ENCODE measurements at regions not wholly inside any gene's neighbourhood (a gene's known extent, or its start where the extent isn't known, plus 50 kb on each side); places are given as distances from the start of the nearest gene placed in this dataset.

DNA sequence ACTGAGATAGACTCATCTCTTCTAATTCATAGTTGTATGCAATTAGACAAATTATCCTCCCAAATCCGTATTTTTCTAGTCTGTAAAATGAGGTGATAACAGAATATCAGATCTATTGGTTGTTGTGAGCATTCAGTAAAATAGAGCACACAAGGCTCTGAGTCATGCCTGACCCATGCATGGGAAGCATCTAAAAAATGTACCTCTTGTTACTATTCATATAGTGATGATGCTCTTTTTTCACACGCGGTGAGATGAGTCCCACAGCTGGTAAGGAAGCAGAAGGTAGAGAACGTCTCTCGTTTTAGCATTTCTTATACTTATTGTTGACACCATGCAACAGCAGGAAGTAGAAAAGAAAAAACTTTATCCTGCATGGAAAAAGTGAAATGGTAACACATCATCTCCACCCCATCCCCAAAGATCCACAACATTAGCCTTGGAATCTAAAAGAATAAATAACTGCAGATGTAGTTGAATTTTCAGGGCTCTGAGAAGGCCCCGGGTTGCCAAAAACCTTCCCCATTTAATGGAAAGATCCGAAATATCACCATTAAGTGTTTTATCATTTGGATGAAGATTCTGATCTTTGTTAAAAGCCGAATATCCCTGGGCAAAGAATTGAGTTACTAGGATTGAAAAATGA lies 215.6 kb downstream of the TMEM114 start:
- no peak for DNase-seq (ENCODE audit: low spot score)

DNA sequence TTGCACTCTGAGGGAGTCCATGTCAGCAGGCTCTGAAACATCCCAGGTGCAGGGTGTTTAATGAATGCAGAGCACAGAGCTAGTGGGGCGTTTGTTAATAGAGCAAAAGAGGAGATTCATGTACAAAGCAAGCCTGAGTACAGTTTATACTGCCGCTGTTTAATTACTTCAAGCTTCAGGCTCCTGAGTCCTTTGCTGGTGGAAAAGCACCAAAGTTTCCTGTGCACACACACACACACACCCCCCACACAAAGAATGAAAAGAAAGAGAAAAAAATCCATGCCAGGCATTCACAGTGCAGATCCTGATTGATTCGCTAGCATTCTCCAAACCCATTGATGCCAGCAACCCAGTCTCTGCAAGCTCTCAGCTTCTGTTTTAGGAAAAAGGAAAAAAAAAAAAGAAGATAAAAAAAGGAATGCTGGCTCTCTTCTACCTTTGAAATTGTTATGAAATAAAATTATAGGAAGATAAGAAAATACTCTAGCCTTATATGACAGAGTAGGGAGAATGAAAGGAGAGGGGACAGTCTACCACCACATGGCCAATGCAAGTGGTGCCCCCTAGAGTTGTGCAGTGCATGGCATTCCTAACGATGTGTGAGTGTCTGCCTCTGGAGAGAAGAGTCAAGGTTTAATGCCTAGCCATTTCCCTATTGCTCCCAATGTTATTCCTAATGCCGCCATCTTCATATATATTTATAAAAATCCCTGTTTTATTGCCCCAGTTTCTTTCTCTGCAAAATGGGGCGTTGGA lies 216.5 kb downstream of the TMEM114 start:
- no peak for DNase-seq (ENCODE audit: low spot score)

DNA sequence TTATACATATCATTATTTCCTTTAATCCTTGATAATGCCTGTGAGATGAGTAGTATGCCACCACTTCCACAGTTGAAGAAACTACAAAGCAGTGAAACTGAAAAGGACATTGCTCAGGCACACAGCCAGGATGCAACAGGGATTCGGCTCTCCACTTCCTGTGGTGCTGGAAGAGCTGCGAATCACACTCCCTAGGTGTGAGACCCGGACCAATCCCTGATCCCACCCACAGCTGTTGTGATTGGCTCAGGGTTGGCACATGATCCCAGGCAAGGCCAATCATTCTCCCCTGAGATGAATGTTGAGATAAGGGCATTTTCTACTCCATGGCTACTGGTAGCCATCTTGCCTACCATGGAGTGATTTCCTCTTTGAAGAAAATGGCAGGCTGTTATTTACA lies 218.2 kb downstream of the TMEM114 start:
- DNase-seq (ENCODE audit: low spot score), result no peak

DNA sequence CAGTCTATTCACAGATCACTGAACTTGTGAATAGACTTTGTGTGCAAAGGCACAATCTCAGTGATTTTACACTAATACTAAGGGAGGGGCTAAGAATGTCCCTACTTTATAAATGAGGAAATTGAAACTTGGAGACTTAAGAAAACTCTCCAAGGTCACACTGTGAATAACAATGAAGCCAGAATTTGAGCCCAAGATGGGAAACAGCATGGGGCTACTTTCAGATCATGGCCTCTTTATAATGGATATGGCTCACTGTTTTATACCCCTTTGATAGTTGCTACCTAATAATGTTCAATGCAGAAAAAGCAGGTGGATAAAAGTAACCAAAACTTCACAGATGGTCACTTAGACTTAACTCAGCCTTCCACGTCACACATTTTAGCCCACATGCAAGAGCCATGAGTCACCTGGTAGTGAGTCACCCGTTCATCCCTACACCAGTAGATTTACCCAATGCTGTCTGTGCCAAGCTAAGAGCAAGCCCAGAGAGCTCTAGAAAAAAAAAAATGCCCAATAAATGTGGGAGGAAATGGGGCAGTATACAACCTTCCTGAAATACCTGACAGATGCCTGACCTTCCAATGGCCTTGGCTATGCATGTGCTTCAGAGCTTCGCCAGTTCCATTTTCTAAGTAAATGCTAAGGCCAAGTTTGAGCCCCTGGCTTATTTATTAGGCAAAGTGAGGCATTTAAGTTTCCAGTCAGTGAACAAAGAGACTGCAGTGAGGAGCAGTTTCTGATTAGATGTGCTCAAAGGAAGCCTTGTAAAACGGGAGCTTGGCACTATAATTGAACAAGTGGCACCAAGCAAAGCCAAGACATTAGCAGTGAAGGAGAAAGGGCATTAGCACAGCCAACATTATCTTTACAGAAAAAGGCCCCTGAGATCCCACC lies 219.7 kb downstream of the TMEM114 start:
- DNase-seq (ENCODE audit: low spot score), result no peak

DNA sequence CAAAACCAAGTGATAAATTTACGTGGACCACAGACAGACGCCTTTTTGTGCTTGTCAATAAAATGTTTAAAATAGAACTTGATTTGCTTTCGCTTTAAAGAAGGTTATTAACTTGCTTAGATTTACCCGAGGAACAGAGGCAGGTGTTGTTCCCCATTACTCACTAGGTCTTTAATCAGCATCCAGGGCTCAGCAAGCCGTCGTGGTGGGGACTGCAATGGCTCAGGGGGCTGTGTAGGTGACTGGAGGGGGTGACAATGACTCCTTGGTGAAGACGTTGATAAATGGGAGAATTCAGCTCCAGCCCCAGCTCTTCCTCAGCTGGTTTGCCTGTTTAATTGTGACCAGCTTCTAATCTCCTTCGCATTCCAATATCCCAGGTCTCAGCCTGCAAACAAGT lies 231.4 kb downstream of the TMEM114 start:
- DNase-seq (ENCODE audit: low spot score), result no peak

DNA sequence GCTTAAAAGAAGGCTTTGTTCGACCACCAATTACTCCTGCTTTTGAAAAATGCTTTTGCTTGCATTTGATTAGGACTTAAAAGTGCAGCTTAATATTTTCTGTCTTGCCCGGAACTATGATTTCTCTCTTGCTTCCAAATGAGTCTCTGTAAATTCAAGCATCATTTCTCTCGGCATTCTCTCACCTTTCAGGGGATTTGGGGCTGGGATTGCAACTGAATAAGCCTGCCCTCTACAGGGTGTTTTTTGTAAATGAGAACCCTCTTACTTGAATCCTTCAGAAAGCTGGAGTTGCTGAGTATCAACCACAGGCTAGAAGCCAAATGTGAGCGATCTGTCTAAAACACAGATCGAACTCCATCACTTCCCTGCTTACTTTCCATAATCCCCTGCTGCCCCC lies 234.6 kb downstream of the TMEM114 start:
- peak; percentile 24 for DNase-seq (ENCODE audit: low spot score)

DNA sequence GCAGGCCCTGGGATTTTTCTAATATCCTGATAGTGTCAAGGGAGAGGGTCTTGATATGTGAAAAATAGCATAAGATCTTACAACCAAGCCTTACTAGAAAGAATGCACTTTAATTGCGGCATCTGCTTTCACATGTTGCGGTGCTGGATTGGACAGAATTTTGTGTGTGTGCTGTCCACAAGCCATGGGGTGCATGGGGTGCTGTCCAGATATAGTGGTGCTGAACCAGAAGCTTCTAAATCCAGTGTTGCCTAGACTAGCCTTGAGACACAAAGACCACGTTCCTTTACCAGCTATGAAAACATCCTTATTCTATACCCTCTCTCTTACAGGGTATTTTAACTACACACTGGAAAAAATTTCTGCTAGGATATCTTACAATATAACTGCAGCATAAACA lies 244.0 kb downstream of the TMEM114 start:
- peak; percentile 66 for DNase-seq (ENCODE audit: low spot score)

DNA sequence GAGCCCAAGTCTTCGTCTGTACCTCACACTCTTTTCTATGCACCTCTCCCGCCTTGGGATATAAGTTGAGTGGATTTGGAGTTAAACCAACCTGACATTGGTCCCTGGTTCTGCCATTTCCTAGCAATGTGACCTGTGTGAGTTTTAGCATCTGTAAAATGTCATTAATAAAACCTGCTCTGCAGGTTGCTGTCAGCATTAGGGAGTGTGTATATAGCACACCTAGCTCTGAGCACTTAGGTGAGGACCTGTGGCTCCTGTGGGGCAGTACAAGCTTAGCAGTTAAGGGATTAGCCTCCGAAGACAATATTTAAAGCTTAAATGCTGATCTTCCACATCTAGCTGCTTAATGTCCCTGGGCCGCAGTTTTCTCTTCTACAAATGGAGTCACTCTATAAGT lies 248.0 kb downstream of the TMEM114 start:
- DNase-seq (ENCODE audit: low spot score), result no peak

DNA sequence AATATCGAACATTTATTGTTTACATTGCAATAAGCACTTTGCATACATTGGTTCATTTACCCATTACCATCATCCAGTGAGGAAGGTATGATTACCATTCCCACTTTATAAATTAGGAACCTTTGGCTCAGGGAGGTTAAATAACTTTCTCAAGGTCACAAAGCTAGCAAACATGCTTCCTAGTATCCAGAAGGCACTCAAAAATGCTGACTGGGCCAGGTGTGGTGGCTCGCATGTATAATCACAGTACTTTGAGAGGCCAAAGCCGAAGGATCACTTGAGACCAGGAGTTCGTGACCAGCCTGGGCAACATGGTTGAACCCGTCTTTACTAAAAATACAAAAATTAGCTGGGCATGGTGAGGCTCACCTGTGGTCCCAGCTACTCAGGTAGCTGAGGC lies 259.6 kb downstream of the TMEM114 start:
- DNase-seq (ENCODE audit: low spot score), result no peak

DNA sequence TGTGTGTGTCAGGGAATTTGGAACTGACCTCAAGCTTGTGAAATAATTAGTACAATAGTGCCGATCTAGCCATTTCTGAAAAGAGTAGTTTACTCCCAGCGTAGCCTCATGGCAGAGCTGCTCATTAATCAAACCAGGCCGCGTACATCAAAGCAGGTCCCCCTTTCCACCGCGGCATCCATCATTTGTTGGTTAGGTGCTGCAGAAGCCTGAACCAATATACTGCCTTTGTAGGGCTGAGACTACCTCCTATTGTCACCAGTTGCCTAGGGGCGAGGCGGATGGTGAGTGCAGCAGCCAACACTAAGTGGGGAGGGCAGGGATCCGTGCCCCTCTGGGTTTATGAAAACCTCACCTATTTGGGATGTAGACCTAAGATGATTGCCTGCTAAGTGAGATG lies 264.1 kb downstream of the TMEM114 start:
- no peak for DNase-seq (ENCODE audit: low spot score)

DNA sequence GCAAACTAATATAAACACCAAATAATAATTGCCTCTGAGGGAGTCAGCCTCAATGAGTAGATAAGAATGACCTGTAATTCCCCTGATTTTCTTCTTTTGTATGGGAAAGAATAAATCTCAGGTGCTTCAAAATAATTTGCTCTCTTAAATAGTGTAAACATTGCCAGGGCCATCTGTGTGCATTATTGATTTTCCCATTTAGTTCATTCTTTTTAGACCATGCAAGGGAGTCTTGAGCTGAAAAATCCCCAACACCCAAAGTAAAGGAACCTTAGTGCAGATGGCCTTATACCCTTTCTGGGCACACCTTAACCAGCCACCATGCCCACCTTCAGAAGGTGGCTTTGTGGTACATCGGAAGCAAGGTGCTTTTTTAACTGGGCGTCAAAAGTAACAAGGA lies 267.2 kb downstream of the TMEM114 start:
- DNase-seq (ENCODE audit: low spot score), result no peak

DNA sequence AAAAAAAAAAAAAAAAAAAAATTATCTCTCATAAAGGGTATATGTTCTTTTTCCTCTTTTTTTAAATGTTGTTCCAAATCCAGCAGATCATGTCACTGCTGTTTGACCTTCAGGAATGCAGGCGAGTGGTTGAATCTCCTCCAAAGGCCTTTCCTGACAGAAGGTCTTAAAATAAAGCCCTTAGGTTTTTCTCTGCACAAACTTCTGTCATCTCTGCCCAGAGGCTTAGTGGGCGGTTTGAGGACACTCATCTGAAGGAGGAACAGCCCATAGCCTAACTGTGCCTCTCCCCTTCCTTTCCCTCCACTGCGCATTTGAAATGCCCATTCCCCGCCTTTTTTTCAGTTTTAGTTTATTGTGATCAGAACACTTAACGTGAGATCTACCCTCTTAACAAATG lies 270.2 kb downstream of the TMEM114 start:
- no peak for DNase-seq (ENCODE audit: low spot score)

DNA sequence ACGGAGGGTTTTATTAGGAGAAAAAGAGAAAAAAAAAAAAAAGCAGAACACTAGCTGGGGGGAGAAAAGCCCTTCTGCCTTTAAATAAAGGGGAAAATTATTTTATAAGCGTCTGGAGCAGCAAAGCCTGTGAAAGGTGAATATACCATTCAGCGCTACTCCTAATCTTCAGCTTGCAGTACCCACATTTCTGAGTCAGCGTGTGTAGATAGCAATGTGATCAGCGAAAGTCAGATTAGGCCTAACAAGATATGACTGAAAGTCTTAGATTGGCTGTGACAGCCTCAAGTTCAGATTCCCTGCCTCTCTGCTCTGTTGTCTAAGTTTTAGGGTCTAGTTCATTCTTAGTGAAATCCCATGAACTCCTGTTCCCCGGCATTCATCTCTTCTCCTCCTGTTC lies 279.5 kb downstream of the TMEM114 start:
- no peak for DNase-seq (ENCODE audit: low spot score)

DNA sequence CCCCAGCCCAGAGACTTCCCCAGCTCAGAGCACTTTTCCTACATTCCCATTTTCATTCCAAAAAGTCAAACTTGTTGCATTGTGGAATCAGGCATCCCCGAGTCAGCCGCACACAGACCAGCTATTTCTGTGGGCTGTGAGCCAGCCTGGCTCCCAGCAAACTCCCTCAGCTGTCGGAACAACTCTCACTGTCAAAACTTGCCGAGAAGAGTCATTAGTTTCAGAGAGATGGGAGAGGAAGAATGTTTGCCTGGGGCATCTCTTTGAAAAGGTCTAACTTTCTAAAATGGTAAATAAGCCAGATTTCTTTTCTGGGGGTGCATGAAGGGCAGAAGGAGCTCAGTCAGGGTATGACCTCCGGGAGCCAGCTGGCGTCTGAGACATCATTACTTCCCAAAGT lies 280.0 kb downstream of the TMEM114 start:
- DNase-seq (ENCODE audit: low spot score), result no peak

DNA sequence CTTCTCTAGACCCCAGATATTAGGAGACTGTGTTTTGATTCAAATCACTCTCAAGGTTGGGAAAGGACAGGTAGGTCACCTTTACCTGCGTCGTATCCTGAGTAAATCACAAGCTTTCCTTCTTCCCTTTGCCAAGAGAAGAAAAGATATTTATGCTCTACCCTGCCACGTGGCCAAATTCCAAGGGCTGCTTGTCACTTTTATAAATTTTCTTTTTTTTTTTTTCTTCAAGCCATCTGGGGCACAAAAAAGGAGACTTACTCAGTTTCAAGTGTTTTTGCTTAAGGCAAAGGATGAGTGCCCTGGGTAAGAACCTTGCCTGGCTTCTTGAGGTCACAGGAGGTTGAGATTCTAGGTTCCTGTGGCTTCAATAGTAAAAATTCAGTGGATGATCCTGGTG lies 285.1 kb downstream of the TMEM114 start:
- DNase-seq (ENCODE audit: low spot score), result no peak

DNA sequence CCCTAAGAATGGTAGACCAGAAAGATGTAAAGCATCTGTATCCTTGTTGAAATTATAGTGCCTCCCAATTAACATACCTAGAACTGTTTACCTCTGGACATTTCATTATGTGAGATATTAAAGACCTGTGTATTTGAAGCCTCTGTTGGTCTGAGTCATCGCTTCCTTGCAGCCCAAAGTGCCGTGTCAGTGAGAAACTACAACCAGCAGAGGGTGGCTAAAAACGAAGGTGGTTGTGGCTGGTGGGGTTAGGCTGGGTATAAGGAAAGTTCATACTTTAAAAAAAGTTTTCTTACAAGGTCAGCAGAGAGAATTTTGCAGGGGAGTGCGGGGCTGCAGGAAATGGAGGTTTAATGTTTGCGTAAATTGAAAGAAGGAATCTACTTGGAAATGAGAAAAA lies 290.7 kb downstream of the TMEM114 start:
- DNase-seq (ENCODE audit: low spot score), result no peak

DNA sequence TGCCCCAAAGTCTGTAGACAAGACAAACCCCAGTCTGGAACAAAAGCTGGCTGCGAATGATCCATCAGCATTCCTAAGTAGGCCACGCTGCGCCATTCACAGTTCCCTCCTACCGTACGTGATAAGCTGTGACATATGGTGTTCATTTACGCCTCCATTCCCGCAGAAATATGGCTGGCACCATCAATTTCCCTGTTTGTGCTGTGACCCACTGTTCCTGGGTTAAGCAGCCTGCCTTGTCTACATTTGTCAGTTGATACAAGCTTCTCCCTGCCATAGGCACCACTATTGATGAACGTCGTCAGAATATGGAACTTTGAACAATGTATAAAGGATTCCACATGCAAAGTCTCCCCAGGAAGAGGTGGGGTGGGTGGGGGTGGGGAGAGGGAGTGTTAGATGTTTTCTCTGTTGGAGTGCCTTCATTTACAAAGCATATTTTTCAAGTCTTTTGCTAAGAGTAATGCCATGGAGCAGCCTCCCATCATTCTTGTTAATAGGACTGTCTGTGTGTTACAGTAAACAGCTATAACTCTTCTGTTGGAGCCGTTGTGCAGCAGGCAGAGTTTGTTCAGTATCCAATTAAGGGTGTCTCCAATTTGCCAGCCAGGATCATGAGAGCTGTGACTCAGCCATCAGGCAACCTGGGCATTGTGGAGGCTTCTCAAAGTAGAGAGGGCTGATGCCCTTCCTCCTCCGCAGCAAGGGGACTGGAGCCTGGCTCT lies 294.6 kb downstream of the TMEM114 start:
- DNase-seq (ENCODE audit: low spot score), result no peak

DNA sequence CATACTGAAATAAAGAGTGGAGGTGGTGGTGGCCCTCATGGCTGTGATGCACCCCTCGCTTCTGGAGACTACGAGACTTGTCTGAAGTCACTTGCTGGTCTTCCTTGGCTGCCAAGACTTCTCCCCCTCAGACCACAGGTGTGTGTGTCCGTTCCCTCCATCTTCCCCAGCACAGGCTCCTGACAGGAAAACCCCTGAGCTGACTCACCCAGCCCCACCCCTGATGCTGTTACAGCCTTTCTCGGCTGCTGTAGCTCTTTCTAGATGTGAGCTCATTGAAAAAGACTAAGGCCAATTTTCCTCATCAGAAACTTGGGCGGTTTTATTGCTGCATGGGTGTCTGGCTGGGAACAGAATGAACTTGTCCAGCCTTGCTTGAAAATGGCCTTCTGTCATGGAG lies 296.9 kb downstream of the TMEM114 start:
- no peak for DNase-seq (ENCODE audit: low spot score)

DNA sequence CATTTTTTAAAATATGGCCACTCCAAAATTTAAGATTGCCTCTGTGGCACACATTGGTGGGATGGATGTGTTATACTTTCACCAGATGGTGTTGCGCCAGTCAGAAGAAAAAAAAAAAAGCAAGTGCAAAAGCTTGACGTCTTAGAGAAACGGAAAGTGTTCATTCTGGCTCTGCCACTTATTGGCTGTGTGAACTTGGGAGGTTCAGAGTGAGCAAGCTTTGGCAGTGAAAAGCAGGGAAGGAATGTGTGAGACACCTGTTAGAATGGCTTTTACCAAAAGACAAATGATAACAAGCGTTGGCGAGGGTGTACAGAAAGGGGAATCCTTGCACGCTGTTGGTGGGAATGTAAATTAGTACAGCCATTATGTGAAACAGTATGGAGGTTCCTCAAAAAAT lies 298.0 kb downstream of the TMEM114 start:
- DNase-seq (ENCODE audit: low spot score), result no peak

DNA sequence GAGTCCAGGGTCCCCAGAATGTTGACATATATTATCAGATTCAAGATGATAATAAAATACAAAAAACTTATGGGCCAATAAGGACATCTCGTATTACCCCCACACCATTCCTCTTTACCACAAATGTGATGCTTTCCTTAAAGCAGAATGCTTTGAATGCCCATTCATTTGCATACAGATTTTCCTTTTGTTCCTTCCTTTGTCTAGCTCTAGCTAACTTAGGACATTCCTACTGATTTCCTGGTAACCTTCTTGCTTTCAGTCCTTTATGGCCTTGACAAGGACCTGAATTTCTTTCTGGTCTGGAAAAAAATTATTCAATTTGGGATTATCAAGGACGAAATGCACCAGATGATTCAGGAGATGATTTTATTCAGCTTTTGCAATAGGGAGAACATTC lies 304.0 kb downstream of the TMEM114 start:
- DNase-seq (ENCODE audit: low spot score), result no peak

DNA sequence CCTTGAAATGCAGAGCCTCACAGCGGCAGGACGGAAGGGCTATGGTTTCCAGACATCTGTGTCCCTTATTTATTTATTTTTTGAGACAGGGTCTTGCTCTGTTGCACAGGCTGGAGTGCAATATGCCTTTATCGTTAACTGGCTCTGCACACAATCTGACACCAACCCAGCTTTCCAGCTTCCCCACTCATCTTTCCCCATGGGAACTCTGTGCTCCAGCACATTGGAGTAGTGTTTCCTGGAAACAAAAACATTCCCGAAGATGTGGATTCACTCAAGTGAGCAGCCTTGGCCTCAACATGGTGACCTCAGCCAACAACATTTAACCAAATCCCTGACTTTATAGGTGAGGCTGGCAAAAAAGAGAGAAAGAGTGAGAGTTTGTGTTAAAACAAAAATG lies 307.1 kb downstream of the TMEM114 start:
- DNase-seq (ENCODE audit: low spot score), result no peak

DNA sequence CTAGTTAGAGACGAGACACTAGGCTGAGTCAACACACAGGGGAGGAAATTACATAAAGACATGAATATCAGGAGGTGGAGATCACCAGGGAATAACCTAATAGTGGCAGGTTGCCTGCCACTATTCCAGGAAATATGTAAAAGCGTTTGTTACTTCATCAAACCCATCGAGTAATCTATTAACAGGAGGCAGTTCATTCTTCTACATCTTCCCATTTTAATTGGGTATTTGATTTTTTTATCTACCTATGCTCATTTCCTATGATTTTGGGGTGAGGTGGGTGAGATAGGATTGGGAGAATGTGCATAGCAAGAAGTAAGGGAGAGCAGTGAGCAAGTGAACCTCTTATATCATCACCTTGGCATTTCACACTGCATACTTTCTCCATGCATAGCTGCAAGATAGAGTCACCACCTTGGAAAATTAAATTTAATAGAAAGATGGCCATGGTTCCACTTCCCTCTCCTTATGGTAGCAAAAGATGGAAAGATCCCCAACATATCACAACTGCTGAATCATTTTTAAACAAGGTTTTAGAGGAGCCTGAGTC lies 312.2 kb downstream of the TMEM114 start:
- DNase-seq (ENCODE audit: low spot score), result no peak

All from iPS-NIHi11 (cell line).